ENCODE measurements at regions not wholly inside any gene's neighbourhood (a gene's known extent, or its start where the extent isn't known, plus 50 kb on each side); places are given as distances from the start of the nearest gene placed in this dataset.
A peak's percentile ranks its signal among the peaks of the same experiment; 100 is the strongest.
"Not testable (repeated sequence)": the region's sequence is repeated elsewhere in the genome, so short reads cannot be mapped to it uniquely, and the experiment has no call there.

- FAIRE-seq; DNase-seq (ENCODE audit: low spot score in 2 of 2): not testable (repeated sequence)
Observed at GRCh38 chr7:116371536-116371935, 128.0 kb upstream of the CAV2 start.

- not testable (repeated sequence) for FAIRE-seq; DNase-seq (ENCODE audit: low spot score in 2 of 2)
Observed at GRCh38 chr7:116373229-116373628, 126.3 kb upstream of the CAV2 start.

- FAIRE-seq (no peak), DNase-seq (ENCODE audit: low spot score in 2 of 2) (no peak)
Observed at GRCh38 chr7:116377721-116378120, 121.8 kb upstream of the CAV2 start.

DNA sequence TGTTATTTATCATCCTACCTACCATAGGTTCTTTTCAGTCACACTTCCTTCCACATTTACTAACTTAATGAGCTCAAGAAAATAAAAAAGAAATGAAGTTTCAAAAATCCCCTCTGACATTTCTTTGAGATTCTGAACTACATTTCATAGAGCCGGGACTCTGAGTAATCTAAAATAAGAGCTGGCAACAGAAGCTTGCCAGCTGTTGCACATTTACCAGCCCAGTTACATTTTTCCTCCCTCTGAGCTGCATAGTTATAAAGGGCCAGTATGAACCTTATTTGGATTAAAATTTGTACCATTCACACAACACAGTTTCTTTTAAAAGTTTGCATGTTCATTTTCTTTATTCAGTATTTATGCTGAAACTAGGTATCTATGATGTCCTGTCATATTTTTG lies 119.5 kb upstream of the CAV2 start:
- DNase-seq (ENCODE audit: low spot score in 2 of 2) (no peak), FAIRE-seq (no peak)

GRCh38 chr7:116382375-116382774 lies 117.2 kb upstream of the CAV2 start:
- DNase-seq (ENCODE audit: low spot score in 2 of 2) = no peak
- FAIRE-seq = no peak

DNA sequence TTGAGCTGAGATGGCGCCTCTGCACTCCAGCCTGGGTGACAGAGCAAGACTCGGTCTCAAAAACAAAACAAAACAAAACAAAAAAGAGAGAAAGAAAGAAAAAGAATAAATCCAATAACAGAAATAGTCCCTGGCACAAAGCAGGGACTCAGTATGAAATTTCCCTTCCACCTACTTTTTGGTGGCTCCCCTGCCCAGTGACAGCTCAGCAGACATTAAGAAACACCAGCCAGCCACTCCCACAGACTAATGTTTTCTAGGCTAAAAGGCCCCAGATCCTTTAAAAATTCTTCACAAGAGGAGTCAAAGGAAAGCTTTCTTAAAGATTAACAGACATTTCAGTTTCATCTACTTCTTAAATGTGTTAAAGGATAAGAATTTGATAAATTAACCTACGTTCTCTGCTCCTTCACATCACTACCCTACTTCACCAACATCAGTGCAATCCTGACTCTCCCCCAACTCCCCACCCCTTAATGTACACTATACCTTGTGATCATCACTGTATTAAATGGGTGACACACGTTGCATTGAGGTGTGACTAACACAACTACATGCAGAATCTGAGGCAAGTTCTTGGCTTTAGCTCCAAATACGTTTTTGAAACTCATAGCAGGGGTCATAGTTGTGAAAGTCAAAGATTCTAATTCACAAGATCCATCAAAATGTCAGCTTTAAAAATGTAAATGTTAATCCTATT lies 114.5 kb upstream of the CAV2 start:
- FAIRE-seq = no peak
- DNase-seq (ENCODE audit: low spot score in 2 of 2) = no peak

DNA sequence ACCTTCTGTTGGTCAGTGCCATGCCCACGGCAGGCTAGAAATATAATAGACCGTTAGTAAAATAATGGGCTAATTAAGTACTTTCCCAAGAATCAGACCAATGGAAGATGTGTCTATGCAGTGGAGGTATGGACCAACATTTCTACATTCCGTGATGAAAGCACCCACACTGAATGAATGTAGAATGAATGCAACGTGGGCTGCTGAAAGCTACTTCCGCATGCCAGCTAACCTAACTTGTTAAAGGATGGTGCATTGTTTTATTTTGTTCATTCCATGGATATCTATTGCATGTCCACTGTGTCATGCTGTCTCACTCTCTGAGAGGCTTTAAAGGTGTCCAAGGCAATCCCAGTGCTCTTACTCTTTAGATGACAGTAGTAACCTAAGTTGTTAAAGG lies 112.9 kb upstream of the CAV2 start:
- DNase-seq (ENCODE audit: low spot score in 2 of 2) = no peak
- FAIRE-seq = no peak

- no peak for FAIRE-seq
- DNase-seq (ENCODE audit: low spot score in 2 of 2) = no peak
Observed at GRCh38 chr7:116390363-116390762, 109.2 kb upstream of the CAV2 start.

GRCh38 chr7:116392806-116393205 lies 106.7 kb upstream of the CAV2 start:
- no peak for DNase-seq (ENCODE audit: low spot score in 2 of 2)
- no peak for FAIRE-seq

DNA sequence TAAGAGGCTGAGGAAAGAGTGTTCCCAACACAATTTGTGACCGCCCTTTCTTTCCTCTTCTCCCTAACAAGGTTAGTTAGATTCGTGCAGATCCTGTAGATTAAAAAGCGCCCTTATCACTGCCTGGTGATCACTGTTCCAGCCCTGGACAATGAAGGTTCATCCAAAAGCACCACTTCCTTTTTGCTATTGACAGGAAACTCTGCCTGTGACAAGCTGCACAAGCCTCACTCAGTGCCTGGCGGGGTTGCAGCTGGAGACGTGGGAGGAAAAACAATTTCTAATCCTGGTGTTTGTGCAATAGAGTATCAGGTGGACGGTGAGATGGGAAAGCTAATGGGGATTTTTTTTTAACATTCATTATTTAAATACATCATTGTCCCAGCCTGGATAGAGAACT lies 105.9 kb upstream of the CAV2 start:
- DNase-seq (ENCODE audit: low spot score in 2 of 2) (no peak), FAIRE-seq (no peak)

DNA sequence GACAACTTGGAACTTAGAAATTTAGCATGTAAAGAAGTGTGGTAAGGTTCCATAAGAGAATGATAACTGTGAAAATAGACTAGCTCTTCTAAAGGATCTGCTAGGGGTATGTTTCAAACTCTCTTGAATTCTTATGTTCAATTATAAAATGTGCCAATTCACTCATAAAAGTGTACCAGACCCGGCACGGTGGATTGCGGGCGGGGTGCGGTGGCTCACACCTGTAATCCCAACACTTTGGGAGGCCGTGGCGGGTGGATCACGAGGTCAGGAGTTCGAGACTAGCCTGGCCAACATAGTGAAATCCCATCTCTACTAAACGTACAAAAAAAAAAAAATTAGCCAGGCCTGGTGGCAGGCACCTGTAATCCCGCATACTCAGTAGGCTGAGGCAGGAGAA lies 105.4 kb upstream of the CAV2 start:
- no peak for FAIRE-seq
- DNase-seq (ENCODE audit: low spot score in 2 of 2) = no peak

DNA sequence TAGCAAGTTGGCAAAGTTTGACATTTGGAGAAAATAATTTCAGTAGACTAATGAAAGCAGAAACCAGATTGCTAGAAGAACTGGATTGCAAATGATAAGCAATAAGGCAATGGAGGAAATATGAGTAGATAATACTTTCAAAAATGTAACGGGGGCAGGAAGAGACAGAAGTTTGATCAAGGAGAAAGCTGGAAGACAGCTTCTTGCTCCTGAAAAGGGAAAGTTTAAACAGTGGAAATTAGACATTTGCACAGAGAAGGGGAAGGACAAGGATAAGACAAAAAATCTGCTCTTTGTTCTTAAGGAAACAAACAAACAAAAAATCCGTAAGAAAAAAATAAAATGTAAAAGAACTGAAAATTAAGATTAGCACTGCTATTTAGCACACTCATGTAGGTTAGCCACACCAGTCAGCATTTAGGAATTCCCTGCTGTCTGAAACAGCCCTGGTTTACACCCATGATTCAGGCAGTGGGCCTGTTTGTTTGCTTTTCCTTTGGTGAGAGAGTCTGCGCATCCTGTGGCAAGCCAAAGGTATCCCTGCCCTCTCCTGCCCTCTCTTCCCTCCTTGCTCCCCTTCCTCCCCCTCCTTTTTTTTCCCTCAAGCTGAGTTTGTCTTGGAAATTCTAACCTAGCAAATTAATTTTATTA lies 104.3 kb upstream of the CAV2 start:
- peak in 1 of 2 donors; percentile 9 for DNase-seq (ENCODE audit: low spot score in 2 of 2)
- no peak for FAIRE-seq

DNA sequence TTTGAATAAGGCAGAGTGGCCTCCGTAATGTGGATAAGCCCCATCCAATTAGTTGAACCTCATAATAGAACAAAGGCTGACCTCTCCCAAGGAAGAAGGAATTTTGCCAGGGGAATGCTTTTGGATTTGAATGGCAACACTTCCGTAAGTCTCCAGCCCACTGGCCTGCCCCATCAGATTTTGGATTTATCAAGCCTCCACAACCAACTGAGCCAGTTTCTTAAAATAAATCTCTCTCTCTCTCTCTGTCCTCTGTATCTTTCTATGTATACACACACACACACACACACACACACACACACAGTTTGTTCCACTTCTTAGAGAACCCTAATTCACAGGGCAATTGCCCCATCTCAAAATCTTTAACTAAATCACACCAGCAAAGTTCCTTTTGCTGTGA lies 100.9 kb upstream of the CAV2 start:
- no peak for FAIRE-seq
- DNase-seq (ENCODE audit: low spot score in 2 of 2) = no peak

- no peak for FAIRE-seq
- DNase-seq (ENCODE audit: low spot score in 2 of 2) = no peak
Observed at GRCh38 chr7:116399819-116400218, 99.7 kb upstream of the CAV2 start.

DNA sequence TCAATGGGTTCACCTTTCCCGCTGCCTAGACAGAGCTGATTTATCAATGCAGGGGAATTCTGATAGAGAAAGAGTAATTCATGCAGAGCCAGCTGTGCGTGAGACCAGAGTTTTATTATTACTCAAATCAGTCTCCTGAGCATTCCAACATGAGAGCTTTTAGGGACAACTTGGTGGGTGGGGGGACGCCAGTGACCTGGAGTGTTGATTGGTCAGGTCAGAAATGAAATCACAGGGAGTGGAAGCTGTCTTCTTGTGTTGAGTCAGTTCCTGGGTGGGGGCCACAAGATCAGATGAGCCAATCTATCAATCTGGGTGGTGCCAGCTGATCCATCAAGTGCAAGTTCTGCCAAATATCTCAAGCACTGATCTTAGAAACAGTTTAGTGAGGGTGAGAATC lies 99.0 kb upstream of the CAV2 start:
- FAIRE-seq (no peak), DNase-seq (ENCODE audit: low spot score in 2 of 2) (no peak)

- FAIRE-seq = no peak
- no peak for DNase-seq (ENCODE audit: low spot score in 2 of 2)
Observed at GRCh38 chr7:116401711-116402110, 97.8 kb upstream of the CAV2 start.

- DNase-seq (ENCODE audit: low spot score in 2 of 2) = no peak
- FAIRE-seq = no peak
Observed at GRCh38 chr7:116403265-116403664, 96.3 kb upstream of the CAV2 start.

DNA sequence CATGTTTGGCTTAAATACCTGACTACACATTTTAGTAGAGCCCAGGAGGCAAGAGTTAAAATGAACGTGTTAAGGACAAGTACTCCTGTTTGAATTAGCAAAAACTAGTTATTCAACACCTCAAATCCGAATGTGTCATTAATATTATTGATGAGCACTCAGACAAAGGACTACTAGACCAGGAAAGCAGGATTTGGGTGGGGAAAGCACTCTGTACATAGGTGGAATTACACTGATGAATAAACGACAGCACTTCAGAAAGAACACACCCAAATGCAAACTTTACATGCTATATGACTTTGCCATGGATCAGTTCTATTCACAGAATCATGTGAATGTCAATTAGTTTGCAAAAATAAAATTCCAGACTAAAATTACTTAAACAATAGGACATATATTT lies 95.1 kb upstream of the CAV2 start:
- DNase-seq (ENCODE audit: low spot score in 2 of 2) (no peak), FAIRE-seq (no peak)

- peak; percentile 99 for FAIRE-seq
Observed at GRCh38 chr7:116405810-116406209, 93.7 kb upstream of the CAV2 start.

GRCh38 chr7:116407165-116407564 lies 92.4 kb upstream of the CAV2 start:
- FAIRE-seq (no peak), DNase-seq (ENCODE audit: low spot score in 2 of 2) (no peak)

More at GRCh38 chr7:116405810-116406209, 93.7 kb upstream of the CAV2 start:
- no peak for DNase-seq (ENCODE audit: low spot score in 2 of 2)

DNA sequence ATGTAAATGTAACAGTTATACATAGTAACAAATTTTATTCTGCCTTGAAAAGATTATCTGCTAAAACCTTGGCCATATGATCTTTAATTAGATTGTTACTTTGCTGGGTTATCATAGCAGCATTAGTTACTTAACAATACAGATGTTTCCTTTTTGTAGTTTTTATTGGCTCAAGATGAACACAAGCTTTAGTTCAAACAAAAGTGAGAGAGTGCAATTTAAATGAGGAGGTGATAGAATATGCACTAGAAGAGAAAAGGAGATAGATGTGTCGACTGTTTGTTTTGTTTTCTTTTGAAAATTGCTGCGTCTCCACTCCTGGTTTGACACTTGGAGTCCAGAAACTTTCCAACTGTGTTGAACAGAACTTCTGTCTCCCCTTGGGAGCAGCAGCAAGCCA lies 91.4 kb upstream of the CAV2 start:
- DNase-seq (ENCODE audit: low spot score in 2 of 2) (no peak), FAIRE-seq (no peak)

DNA sequence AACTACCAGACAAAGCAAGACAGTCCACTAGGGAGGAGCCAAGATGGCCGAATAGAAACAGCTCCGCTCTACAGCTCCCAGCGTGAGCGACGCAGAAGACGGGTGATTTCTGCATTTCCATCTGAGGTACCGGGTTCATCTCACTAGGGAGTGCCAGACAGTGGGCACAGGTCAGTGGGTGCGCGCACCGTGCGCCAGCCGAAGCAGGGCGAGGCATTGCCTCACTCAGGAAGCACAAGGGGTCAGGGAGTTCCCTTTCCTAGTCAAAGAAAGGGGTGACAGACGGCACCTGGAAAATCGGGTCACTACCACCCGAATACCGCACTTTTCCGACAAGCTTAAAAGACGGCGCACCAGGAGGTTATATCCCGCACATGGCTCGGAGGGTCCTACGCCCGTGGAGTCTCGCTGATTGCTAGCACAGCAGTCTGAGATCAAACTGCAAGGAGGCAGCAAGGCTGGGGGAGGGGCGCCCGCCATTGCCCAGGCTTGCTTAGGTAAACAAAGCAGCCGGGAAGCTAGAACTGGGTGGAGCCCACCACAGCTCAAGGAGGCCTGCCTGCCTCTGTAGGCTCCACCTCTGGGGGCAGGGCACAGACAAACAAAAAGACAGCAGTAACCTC lies 90.6 kb upstream of the CAV2 start:
- not testable (repeated sequence) for DNase-seq (ENCODE audit: low spot score in 2 of 2); FAIRE-seq
